ENCODE measurements at regions not wholly inside any gene's neighbourhood (a gene's known extent, or its start where the extent isn't known, plus 50 kb on each side); places are given as distances from the start of the nearest gene placed in this dataset.

DNA sequence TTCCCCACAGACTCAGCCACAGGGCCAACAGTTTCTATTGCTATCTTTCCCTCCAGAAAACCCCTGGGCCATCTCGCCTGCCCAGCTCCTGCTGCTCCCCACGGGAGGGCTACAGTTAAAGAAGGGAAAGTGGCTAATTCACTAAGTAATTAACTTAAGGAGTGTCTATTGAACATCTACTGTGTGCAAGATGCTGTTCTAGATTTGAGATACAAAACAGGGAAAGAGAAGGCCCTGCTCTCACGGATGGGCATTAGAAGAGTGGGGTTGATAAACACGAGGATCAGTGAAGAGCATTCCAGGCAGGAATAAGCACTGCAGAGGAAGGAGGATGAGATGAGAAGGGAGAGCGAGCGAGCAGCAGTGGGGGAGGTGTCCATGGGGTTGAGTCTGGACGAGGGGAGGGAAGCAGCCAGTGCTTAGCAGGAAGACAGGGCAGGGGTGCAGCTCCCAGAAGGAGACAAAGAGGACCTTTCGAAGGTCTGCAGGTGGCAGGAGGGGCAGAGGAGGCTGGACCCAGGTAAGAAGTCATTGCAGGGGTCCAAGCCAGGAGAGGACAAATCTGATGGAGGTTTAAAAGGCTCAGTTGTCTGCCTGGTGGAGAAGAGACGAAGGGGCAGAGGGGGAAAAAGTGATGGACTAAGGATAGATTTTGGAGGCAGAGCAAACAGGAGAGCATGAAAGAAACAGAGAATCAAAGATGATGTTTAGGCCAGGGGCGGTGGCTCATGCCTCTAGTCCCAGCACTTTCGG lies 64.7 kb downstream of the KLF15 start:
- TF ChIP-seq POLR2A (IDR thresholded peaks at IDR 0.05) = no peak
- TF ChIP-seq, protein P1, sequence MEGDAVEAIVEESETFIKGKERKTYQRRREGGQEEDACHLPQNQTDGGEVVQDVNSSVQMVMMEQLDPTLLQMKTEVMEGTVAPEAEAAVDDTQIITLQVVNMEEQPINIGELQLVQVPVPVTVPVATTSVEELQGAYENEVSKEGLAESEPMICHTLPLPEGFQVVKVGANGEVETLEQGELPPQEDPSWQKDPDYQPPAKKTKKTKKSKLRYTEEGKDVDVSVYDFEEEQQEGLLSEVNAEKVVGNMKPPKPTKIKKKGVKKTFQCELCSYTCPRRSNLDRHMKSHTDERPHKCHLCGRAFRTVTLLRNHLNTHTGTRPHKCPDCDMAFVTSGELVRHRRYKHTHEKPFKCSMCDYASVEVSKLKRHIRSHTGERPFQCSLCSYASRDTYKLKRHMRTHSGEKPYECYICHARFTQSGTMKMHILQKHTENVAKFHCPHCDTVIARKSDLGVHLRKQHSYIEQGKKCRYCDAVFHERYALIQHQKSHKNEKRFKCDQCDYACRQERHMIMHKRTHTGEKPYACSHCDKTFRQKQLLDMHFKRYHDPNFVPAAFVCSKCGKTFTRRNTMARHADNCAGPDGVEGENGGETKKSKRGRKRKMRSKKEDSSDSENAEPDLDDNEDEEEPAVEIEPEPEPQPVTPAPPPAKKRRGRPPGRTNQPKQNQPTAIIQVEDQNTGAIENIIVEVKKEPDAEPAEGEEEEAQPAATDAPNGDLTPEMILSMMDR (IDR thresholded peaks at IDR 0.05) = no peak
